HepG2 (cell line): ENCODE measurements at regions not wholly inside any gene's neighbourhood (a gene's known extent, or its start where the extent isn't known, plus 50 kb on each side); places are given as distances from the start of the nearest gene placed in this dataset.

ENCODE experiments used
- ATAC-seq: fragments of 200-7000 bp; cut with Tn5 transposase; 3 replicates; pipeline ENCODE4 v1.9.1; 2020; ENCODE audit warnings: mild to moderate bottlenecking, moderate library complexity
- BruUV-seq: library from RNA; stranded (reverse); fragments of 400-500 nt; replicated peaks from 2 replicates; lab custom pipeline; 2021; lab: Mats Ljungman, UMichigan
- CTCF ChIA-PET: fragments of 300-600 bp; formaldehyde crosslinking; extraction: SDS; loops from one replicate; lab custom pipeline; 2021; ENCODE audit warnings: low total read pairs, inconsistent platforms, low intra/inter-chr PET ratio; lab: Yijun Ruan, JAX
- POLR2A ChIA-PET: fragments of 350-600 bp; sonication (Branson Sonifier 250); formaldehyde crosslinking; loops from one replicate; lab custom pipeline; 2020; ENCODE audit warnings: antibody characterized with exemption, inconsistent platforms; lab: Yijun Ruan, JAX
- DNase-seq: peaks from one replicate; pipeline ENCODE4 v3.0.0-alpha.2; 2015; ENCODE audit warnings: low spot score
- FAIRE-seq: peaks from 3 replicates; lab custom pipeline; 2011; peaks lifted over from hg19 to GRCh38; lab: Jason Lieb, UNC
- H2AFZ ChIP-seq: one replicate; pipeline ENCODE4 v1.6.1; 2011; ENCODE audit warnings: low read length, inconsistent platforms
- H3K27ac ChIP-seq: fragments of 300-600 bp; 3 replicates; pipeline ENCODE4 v1.8.0; 2011; ENCODE audit warnings: mixed run types, mild to moderate bottlenecking, mixed read lengths, low read length, inconsistent platforms; ENCODE audit not compliant: insufficient read depth; ENCODE audit errors: extremely low read length
- H3K27me3 ChIP-seq, 2 experiments: fragments of 200-600 bp in 1 of 2; 2 replicates in 1 of 2; 3 replicates in 1 of 2; pipeline versions ENCODE4 v1.6.0 to v1.8.0; 2011; ENCODE audit warnings: low read length in 2 of 2, mild to moderate bottlenecking in 2 of 2, moderate library complexity in 2 of 2, inconsistent platforms in 1 of 2; ENCODE audit not compliant: insufficient read depth in 2 of 2, control insufficient read depth in 1 of 2
- H3K36me3 ChIP-seq, 2 experiments: fragments of 200-600 bp in 1 of 2; replicated peaks in 1 of 2; 2 replicates in 1 of 2; 3 replicates in 1 of 2; pipeline versions ENCODE4 v1.5.1 to v1.8.0; 2011; ENCODE audit warnings: low read length in 2 of 2, inconsistent platforms in 1 of 2; ENCODE audit not compliant: insufficient read depth in 2 of 2, control insufficient read depth in 1 of 2
- H3K4me1 ChIP-seq: 2 replicates; pipeline ENCODE4 v1.5.1; 2012; ENCODE audit warnings: low read length, inconsistent platforms; ENCODE audit not compliant: insufficient read depth
- H3K4me2 ChIP-seq: 2 replicates; pipeline ENCODE4 v1.6.0; 2011; ENCODE audit warnings: low read depth, low read length, inconsistent platforms
- H3K4me3 ChIP-seq, 3 experiments: fragments of 200-600 bp in 1 of 3; sonication (generic), shearing (Covaris generic) in 1 of 3; replicated peaks in 1 of 3; 2 replicates each; pipeline ENCODE4 v1.5.1; 2011 to 2016; ENCODE audit warnings: low read length in 3 of 3, inconsistent platforms in 2 of 3, low read depth in 2 of 3, mild to moderate bottlenecking in 2 of 3, control low read depth in 1 of 3, mixed read lengths in 1 of 3; ENCODE audit not compliant: insufficient read depth in 1 of 3
- H3K79me2 ChIP-seq: one replicate; pipeline ENCODE4 v1.6.1; 2011; ENCODE audit warnings: low read length, inconsistent platforms; ENCODE audit not compliant: insufficient read depth
- H3K9ac ChIP-seq: 2 replicates; pipeline ENCODE4 v1.6.0; 2011; ENCODE audit warnings: mild to moderate bottlenecking, low read depth, low read length, inconsistent platforms; ENCODE audit not compliant: insufficient read depth
- H3K9me3 ChIP-seq: 2 replicates; pipeline ENCODE4 v1.5.1; 2012; ENCODE audit warnings: mild to moderate bottlenecking, low read length
- H4K20me1 ChIP-seq: 2 replicates; pipeline ENCODE4 v1.6.0; 2011; ENCODE audit warnings: inconsistent platforms, mild to moderate bottlenecking, low read length, moderate library complexity; ENCODE audit not compliant: insufficient read depth
- BCLAF1 ChIP-seq: fragments of 450-650 bp; IDR thresholded peaks from 2 replicates; pipeline ENCODE4 v1.6.1; 2017; ENCODE audit warnings: mild to moderate bottlenecking
- ZGPAT ChIP-seq: IDR thresholded peaks from 2 replicates; pipeline ENCODE4 v1.6.1; 2016; ENCODE audit warnings: mild to moderate bottlenecking
- in situ Hi-C: cut with HindIII; loops from 2 replicates; pipeline ENCODE4 v1.10.0; 2017; ENCODE audit warnings: low pct_unique_long_range_greater_than_20kb; ENCODE audit not compliant: extremely low pct_ligation_motif_present
- intact Hi-C: fragments of 100-400 bp; cut with micrococcal nuclease; formaldehyde crosslinking; loops from one replicate; pipeline ENCODE4 v1.10.0; 2022; ENCODE audit not compliant: unreplicated experiment

DNA sequence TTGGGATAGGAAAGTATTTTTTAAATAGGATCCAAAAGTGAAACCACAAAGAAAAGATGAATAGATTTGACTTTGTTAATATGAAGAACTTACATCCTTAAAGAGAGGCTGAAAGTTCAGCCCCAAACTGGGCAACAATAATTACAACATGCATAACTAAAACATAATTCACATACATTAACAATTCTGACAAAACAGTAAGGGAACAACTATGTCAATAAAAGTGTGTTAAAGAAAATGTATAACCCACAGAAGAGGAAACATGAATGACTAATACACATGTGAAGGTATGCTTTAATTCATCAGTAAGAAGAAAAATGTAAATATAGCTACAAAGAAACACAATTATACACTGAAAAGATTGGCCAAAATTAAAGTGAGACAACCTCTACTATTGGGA is 1597.6 kb upstream of the MIR17HG start:
- no peak for ATAC-seq
- no peak for FAIRE-seq
- no peak overlapping the region for H2AFZ ChIP-seq

More for the DNA sequence above, 1597.6 kb upstream of the MIR17HG start:
- ChIA-PET POLR2A (no interaction called here), CTCF (no interaction called here)
- Histone ChIP-seq H3K27me3 (no peaks in the 10 kb centered on the region), H3K4me1 (no peaks in the 10 kb centered on the region), H3K4me3 (no peak overlapping the region), H4K20me1 (no peaks in the 10 kb centered on the region), H3K4me2 (no peak overlapping the region), H3K9me3 (no peaks in the 10 kb centered on the region), H3K27ac (no peak overlapping the region), H3K36me3 (no peaks in the 10 kb centered on the region), H3K79me2 (no peaks in the 10 kb centered on the region), H3K9ac (no peak overlapping the region)
- BruUV-seq, result no TSS peak
- DNase-seq, result no peak
- no peak for TF ChIP-seq BCLAF1
- TF ChIP-seq ZGPAT, result no peak
- in situ Hi-C loops, result no loop called here
- intact Hi-C loops, result no loop called here
